H1 (cell line): ENCODE measurements at regions not wholly inside any gene's neighbourhood (a gene's known extent, or its start where the extent isn't known, plus 50 kb on each side); places are given as distances from the start of the nearest gene placed in this dataset.

Experiments
- CTCF ChIA-PET: fragments of 300-600 bp; sonication (Branson Sonifier 250); formaldehyde crosslinking; loops from one replicate; lab custom pipeline; 2021; ENCODE audit not compliant: partially characterized antibody; lab: Charles Lee
- POLR2A ChIA-PET: fragments of 300-600 bp; sonication (Branson Sonifier 250); formaldehyde crosslinking; loops from one replicate; lab custom pipeline; 2021; ENCODE audit warnings: inconsistent platforms; ENCODE audit not compliant: partially characterized antibody; lab: Charles Lee
- DNase-seq, 2 experiments: peaks; one replicate each; pipeline versions ENCODE4 v3.0.0 to v3.0.0-alpha.2; 2010 to 2022; ENCODE audit warnings: low spot score in 2 of 2, low read depth in 1 of 2, mixed read lengths in 1 of 2
- FAIRE-seq: peaks from 2 replicates; lab custom pipeline; 2011; peaks lifted over from hg19 to GRCh38; lab: Jason Lieb, UNC
- H2AFZ ChIP-seq: 2 replicates; pipeline ENCODE4 v1.8.1; 2012; ENCODE audit warnings: low read length, inconsistent platforms
- H2AK5ac ChIP-seq: 2 replicates; pipeline ENCODE4 v1.6.1; 2013; ENCODE audit warnings: low read depth, low read length
- H2BK120ac ChIP-seq: replicated peaks from 2 replicates; pipeline ENCODE3; 2013; ENCODE audit warnings: low read depth, low read length, inconsistent platforms
- H2BK12ac ChIP-seq: 2 replicates; pipeline ENCODE4 v1.6.1; 2013; ENCODE audit warnings: low read depth, low read length
- H2BK15ac ChIP-seq: 2 replicates; pipeline ENCODE4 v1.6.1; 2013; ENCODE audit warnings: low read length
- H2BK20ac ChIP-seq: 2 replicates; pipeline ENCODE4 v1.6.1; 2013; ENCODE audit warnings: low read length
- H2BK5ac ChIP-seq: 2 replicates; pipeline ENCODE4 v1.6.1; 2013; ENCODE audit warnings: low read depth, low read length
- H3K14ac ChIP-seq: 2 replicates; pipeline ENCODE4 v1.6.1; 2013; ENCODE audit warnings: inconsistent platforms; ENCODE audit not compliant: insufficient read length
- H3K18ac ChIP-seq: 2 replicates; pipeline ENCODE4 v1.6.1; 2013; ENCODE audit warnings: low read length; ENCODE audit errors: extremely low read depth
- H3K23ac ChIP-seq: 2 replicates; pipeline ENCODE4 v1.6.1; 2013; ENCODE audit warnings: inconsistent platforms; ENCODE audit not compliant: insufficient read length
- H3K23me2 ChIP-seq: 2 replicates; pipeline ENCODE4 v1.6.1; 2013; ENCODE audit warnings: low read depth, low read length
- H3K27ac ChIP-seq: 2 replicates; pipeline ENCODE4 v1.6.1; 2011; ENCODE audit warnings: low read depth, low read length, inconsistent platforms
- H3K27me3 ChIP-seq, 4 experiments: replicated peaks in 1 of 4; 1 replicate in 1 of 4; 2 replicates in 3 of 4; pipeline versions ENCODE4 v1.6.1 to v1.8.1; 2011 to 2013; ENCODE audit warnings: low read length in 3 of 4, mild to moderate bottlenecking in 3 of 4, inconsistent platforms in 2 of 4, mixed read lengths in 2 of 4, moderate library complexity in 1 of 4; ENCODE audit not compliant: control insufficient read depth in 3 of 4, insufficient read depth in 3 of 4; ENCODE audit errors: extremely low read depth in 1 of 4
- H3K36me3 ChIP-seq, 4 experiments: 2 replicates each; pipeline versions ENCODE4 v1.6.1 to v1.8.1; 2011 to 2013; ENCODE audit warnings: mild to moderate bottlenecking in 4 of 4, low read length in 3 of 4, moderate library complexity in 2 of 4, control low read depth in 1 of 4, inconsistent platforms in 1 of 4; ENCODE audit not compliant: insufficient read depth in 4 of 4, control insufficient read depth in 2 of 4
- H3K4ac ChIP-seq: replicated peaks from 2 replicates; pipeline ENCODE3; 2013; ENCODE audit warnings: low read length, low read depth, mixed read lengths, inconsistent platforms; ENCODE audit not compliant: insufficient read length
- H3K4me1 ChIP-seq, 4 experiments: replicated peaks in 1 of 4; 1 replicate in 1 of 4; 2 replicates in 3 of 4; pipeline versions ENCODE4 v1.6.1 to v1.8.1; 2011 to 2013; ENCODE audit warnings: low read length in 3 of 4, inconsistent platforms in 2 of 4, mixed read lengths in 1 of 4; ENCODE audit not compliant: insufficient read depth in 4 of 4, control insufficient read depth in 3 of 4
- H3K4me2 ChIP-seq, 2 experiments: 2 replicates each; pipeline versions ENCODE4 v1.6.1 to v1.8.1; 2011 to 2013; ENCODE audit warnings: low read depth in 2 of 2, low read length in 2 of 2, control low read depth in 1 of 2, inconsistent platforms in 1 of 2, mild to moderate bottlenecking in 1 of 2; ENCODE audit not compliant: insufficient read depth in 1 of 2
- H3K4me3 ChIP-seq, 4 experiments: fragments of 200-600, 300-600 bp in 1 of 4; sonication (generic), shearing (Covaris generic), sonication (Bioruptor Twin) in 1 of 4; 2 replicates each; pipeline versions ENCODE4 v1.5.1 to v1.8.1; 2011 to 2016; ENCODE audit warnings: low read length in 4 of 4, low read depth in 3 of 4, control low read depth in 2 of 4, inconsistent platforms in 2 of 4, mild to moderate bottlenecking in 2 of 4, mixed read lengths in 1 of 4, moderate library complexity in 1 of 4; ENCODE audit not compliant: insufficient read depth in 2 of 4; ENCODE audit errors: extremely low read depth in 1 of 4
- H3K56ac ChIP-seq: replicated peaks from 2 replicates; pipeline ENCODE3; 2013; ENCODE audit warnings: low read depth, mild to moderate bottlenecking, mixed read lengths, low read length, inconsistent platforms; ENCODE audit not compliant: insufficient read length
- H3K79me1 ChIP-seq: 2 replicates; pipeline ENCODE4 v1.6.1; 2013; ENCODE audit warnings: low read depth, low read length, control low read depth
- H3K79me2 ChIP-seq, 2 experiments: 2 replicates each; pipeline versions ENCODE4 v1.6.1 to v1.8.1; 2012 to 2013; ENCODE audit warnings: low read length in 2 of 2, mild to moderate bottlenecking in 2 of 2, inconsistent platforms in 1 of 2; ENCODE audit not compliant: insufficient read depth in 2 of 2, control insufficient read depth in 1 of 2
- H3K9ac ChIP-seq, 4 experiments: replicated peaks in 1 of 4; 1 replicate in 1 of 4; 2 replicates in 3 of 4; pipeline versions ENCODE4 v1.6.1 to v1.8.1; 2011 to 2013; ENCODE audit warnings: low read depth in 3 of 4, low read length in 3 of 4, control low read depth in 2 of 4, mild to moderate bottlenecking in 2 of 4, moderate library complexity in 2 of 4, inconsistent platforms in 1 of 4; ENCODE audit errors: extremely low read depth in 1 of 4
- H3K9me3 ChIP-seq, 2 experiments: 2 replicates each; pipeline versions ENCODE4 v1.6.1 to v1.8.1; 2012 to 2013; ENCODE audit warnings: mild to moderate bottlenecking in 2 of 2, moderate library complexity in 2 of 2, control low read depth in 1 of 2, inconsistent platforms in 1 of 2, low read depth in 1 of 2, low read length in 1 of 2, mixed read lengths in 1 of 2; ENCODE audit not compliant: insufficient read depth in 2 of 2
- H4K20me1 ChIP-seq, 2 experiments: replicated peaks in 1 of 2; 2 replicates each; pipeline versions ENCODE3 to v1.8.1; 2011 to 2013; ENCODE audit warnings: inconsistent platforms in 2 of 2, low read length in 2 of 2, mild to moderate bottlenecking in 1 of 2; ENCODE audit not compliant: insufficient read depth in 2 of 2, control insufficient read depth in 1 of 2
- H4K5ac ChIP-seq: 2 replicates; pipeline ENCODE4 v1.6.1; 2013; ENCODE audit warnings: low read length, low read depth, mixed read lengths, inconsistent platforms; ENCODE audit not compliant: insufficient read length
- H4K8ac ChIP-seq: 2 replicates; pipeline ENCODE4 v1.8.0; 2013; ENCODE audit warnings: mild to moderate bottlenecking, moderate library complexity, low read length, inconsistent platforms; ENCODE audit not compliant: insufficient read depth; ENCODE audit errors: extremely low read depth
- H4K91ac ChIP-seq: replicated peaks from 2 replicates; pipeline ENCODE3; 2013; ENCODE audit warnings: low read length, mixed read lengths, inconsistent platforms; ENCODE audit not compliant: insufficient read length
- PHF8 ChIP-seq: fragments of 200-600 bp; sonication (generic); conservative IDR thresholded peaks from 2 replicates; pipeline ENCODE4 v1.7.1; 2012; ENCODE audit warnings: low read depth, mild to moderate bottlenecking, inconsistent platforms, low read length, moderate library complexity
- POLR2A ChIP-seq, 2 experiments: IDR thresholded peaks; 1 replicate in 1 of 2; 2 replicates in 1 of 2; pipeline ENCODE4 v1.6.1; 2011; ENCODE audit warnings: low read depth in 2 of 2, low read length in 2 of 2, mild to moderate bottlenecking in 2 of 2; ENCODE audit errors: control extremely low read depth in 1 of 2
- ZNF274 ChIP-seq: IDR thresholded peaks from 2 replicates; pipeline ENCODE4 v1.7.0; 2012; ENCODE audit warnings: low read length, borderline replicate concordance; ENCODE audit errors: extremely low read depth
- WGBS, 2 experiments: shearing (Covaris generic) in 1 of 2; methylation state at CpG; one replicate each; pipeline versions ENCODE4 v1.1.6 to v1.1.7; 2013 to 2015; ENCODE audit warnings: low lambda C conversion rate in 2 of 2, mixed read lengths in 2 of 2, inconsistent platforms in 1 of 2, low coverage in 1 of 2, missing lambda C conversion rate in 1 of 2; ENCODE audit not compliant: insufficient replicate concordance in 2 of 2, insufficient coverage in 1 of 2, insufficient read length in 1 of 2; ENCODE audit errors: extremely low coverage in 1 of 2, missing lambda C conversion rate in 1 of 2; 5-methylcytosine and 5-hydroxymethylcytosine counted together

- Histone ChIP-seq H2BK120ac (no peak overlapping the region), H3K27ac (no peak overlapping the region), H3K36me3 (peaks cover 0 to 78% (median 24%) of the 10 kb centered on the region in 4 experiments; a peak in 5 of 8 replicates)
- no peak for FAIRE-seq
- TF ChIP-seq PHF8, result no peak
- TF ChIP-seq POLR2A (IDR thresholded peaks at IDR 0.05; ENCODE audit: control extremely low read depth in 1 of 2, low read depth in 2 of 2, low read length in 2 of 2), result 0 out of 3 replicates have a peak, but pooled peaks of 1 of the 2 experiments have one; percentile 16
- no peak for TF ChIP-seq ZNF274
- TF ChIP-seq, all 59 proteins: peak for 1
- H3K23me2 ChIP-seq, result no peaks in the 10 kb centered on the region
- no peaks in the 10 kb centered on the region for H3K27me3 ChIP-seq
- H3K9me3 ChIP-seq, result no peaks in the 10 kb centered on the region
- H3K79me2 ChIP-seq, result peaks cover 0 to 97% of the 10 kb centered on the region in 2 experiments; a peak in 3 of 4 replicates
- H3K4me3 ChIP-seq, result no peak overlapping the region
- H3K4ac ChIP-seq, result no peak overlapping the region
- no peak overlapping the region for H2AK5ac ChIP-seq
- ChIA-PET POLR2A (interaction anchor here (0.7 to 2.9 kb wide), 5 partner anchors 8 to 75 kb away, joined by 3 to 15 read pairs (median 4); no protein-coding TSS in a partner anchor), CTCF (interaction anchor here (0.6 to 1.3 kb wide), 4 partner anchors 28 to 354 kb away, joined by 3 read pairs; no protein-coding TSS in a partner anchor)
- H3K79me1 ChIP-seq, result no peaks in the 10 kb centered on the region; the same call in 1 of the 2 replicates
- no peak overlapping the region for H2BK5ac ChIP-seq
- no peak for DNase-seq
- no peak overlapping the region for H3K9ac ChIP-seq
- H4K8ac ChIP-seq, result no peak overlapping the region
- 90% methylated on average over 4 of the region's 4 CpGs; no CpG with 5 or more reads in 1 of the 2 experiments for WGBS, 2 experiments
- H3K56ac ChIP-seq, result no peak overlapping the region
- H3K4me1 ChIP-seq, result no peaks in the 10 kb centered on the region
- peaks cover 9 to 21% of the 10 kb centered on the region in 2 experiments for H4K20me1 ChIP-seq
- H4K5ac ChIP-seq, result no peak overlapping the region
- H2BK15ac ChIP-seq, result no peak overlapping the region
- no peak overlapping the region for H2AFZ ChIP-seq
- no peak overlapping the region for H2BK12ac ChIP-seq
- no peak overlapping the region for H3K14ac ChIP-seq
- no peak overlapping the region for H3K4me2 ChIP-seq
- no peak overlapping the region for H3K18ac ChIP-seq
- no peak overlapping the region for H2BK20ac ChIP-seq
- H4K91ac ChIP-seq, result no peak overlapping the region
- H3K23ac ChIP-seq, result no peak overlapping the region
Observed at GRCh38 chr3:176310641-176311040, 886.6 kb downstream of the TBL1XR1 start.
